ENCODE measurements at regions not wholly inside any gene's neighbourhood (a gene's known extent, or its start where the extent isn't known, plus 50 kb on each side); places are given as distances from the start of the nearest gene placed in this dataset.

- H3K27ac ChIP-seq = no peak overlapping the region
- TF ChIP-seq ZFX (IDR thresholded peaks at IDR 0.05; ENCODE audit: borderline replicate concordance) (no peak), CTCF (IDR thresholded peaks at IDR 0.05) (no peak)
Measured at GRCh38 chr2:5946225-5947115, 254.3 kb downstream of the SOX11 start.

GRCh38 chr2:5950736-5951135 lies 258.6 kb downstream of the SOX11 start:
- H3K27ac ChIP-seq = no peak overlapping the region
- TF ChIP-seq ZFX (IDR thresholded peaks at IDR 0.05; ENCODE audit: borderline replicate concordance) (no peak), CTCF (IDR thresholded peaks at IDR 0.05) (no peak)

- H3K27ac ChIP-seq = no peak overlapping the region
- TF ChIP-seq CTCF (IDR thresholded peaks at IDR 0.05) = no peak
- no peak for TF ChIP-seq ZFX (IDR thresholded peaks at IDR 0.05; ENCODE audit: borderline replicate concordance)
Measured at GRCh38 chr2:5951471-5951870, 259.3 kb downstream of the SOX11 start.

- no peak overlapping the region for H3K27ac ChIP-seq
- TF ChIP-seq CTCF (IDR thresholded peaks at IDR 0.05) (no peak), ZFX (IDR thresholded peaks at IDR 0.05; ENCODE audit: borderline replicate concordance) (no peak)
Measured at GRCh38 chr2:5953525-5953924, 261.3 kb downstream of the SOX11 start.

GRCh38 chr2:5954509-5954908 lies 262.3 kb downstream of the SOX11 start:
- TF ChIP-seq ZFX (IDR thresholded peaks at IDR 0.05; ENCODE audit: borderline replicate concordance) = no peak
- no peak overlapping the region for H3K27ac ChIP-seq

- H3K27ac ChIP-seq = no peak overlapping the region
- no peak for TF ChIP-seq CTCF (IDR thresholded peaks at IDR 0.05)
- no peak for TF ChIP-seq ZFX (IDR thresholded peaks at IDR 0.05; ENCODE audit: borderline replicate concordance)
Measured at GRCh38 chr2:5955921-5956320, 263.7 kb downstream of the SOX11 start.

GRCh38 chr2:5959836-5960820 lies 267.9 kb downstream of the SOX11 start:
- H3K27ac ChIP-seq = no peak overlapping the region
- TF ChIP-seq ZFX (IDR thresholded peaks at IDR 0.05; ENCODE audit: borderline replicate concordance) (no peak), CTCF (IDR thresholded peaks at IDR 0.05) (no peak)

Measured in 22Rv1 (cell line).